SU-DHL-6 (cell line): ENCODE measurements at regions not wholly inside any gene's neighbourhood (a gene's known extent, or its start where the extent isn't known, plus 50 kb on each side); places are given as distances from the start of the nearest gene placed in this dataset.

Experiments
- H2AFZ ChIP-seq: fragments of 200-600 bp; sonication (generic); 2 replicates; pipeline ENCODE4 v1.6.1; 2014; ENCODE audit warnings: low read depth, mild to moderate bottlenecking, moderate library complexity, mixed read lengths, antibody characterized with exemption, low read length; ENCODE audit not compliant: severe bottlenecking
- H3F3A ChIP-seq: fragments of 200-600 bp; shearing (Covaris generic); 2 replicates; pipeline ENCODE4 v1.6.0; 2016; ENCODE audit warnings: antibody characterized with exemption, mild to moderate bottlenecking; ENCODE audit not compliant: insufficient read depth
- H3K27ac ChIP-seq: fragments of 200-600 bp; sonication (generic); 2 replicates; pipeline ENCODE4 v1.5.1; 2016; ENCODE audit warnings: low read depth, mild to moderate bottlenecking, low read length, moderate library complexity, mixed read lengths
- H3K27me3 ChIP-seq: fragments of 200-600 bp; sonication (generic), shearing (Covaris generic); 2 replicates; pipeline ENCODE4 v1.6.0; 2014; ENCODE audit warnings: mild to moderate bottlenecking, low read length
- H3K36me3 ChIP-seq: fragments of 200-600 bp; sonication (generic); 2 replicates; pipeline ENCODE4 v1.6.1; 2014; ENCODE audit warnings: mild to moderate bottlenecking, low read length, mixed read lengths
- H3K4me2 ChIP-seq: fragments of 300-600, 200-600 bp; shearing (Covaris generic), sonication (generic); 2 replicates; pipeline ENCODE4 v1.6.0; 2014; ENCODE audit warnings: low read length, low read depth, mild to moderate bottlenecking; ENCODE audit not compliant: poor library complexity, severe bottlenecking
- H3K4me3 ChIP-seq: fragments of 200-600 bp; sonication (generic); 2 replicates; pipeline ENCODE4 v1.5.1; 2014; ENCODE audit warnings: antibody characterized with exemption, low read length, mild to moderate bottlenecking, mixed read lengths; ENCODE audit not compliant: insufficient read depth, poor library complexity, severe bottlenecking
- H3K79me2 ChIP-seq: fragments of 200-600 bp; sonication (generic); 2 replicates; pipeline ENCODE4 v1.6.1; 2014; ENCODE audit warnings: mild to moderate bottlenecking, low read length, moderate library complexity; ENCODE audit not compliant: insufficient read depth
- H3K9ac ChIP-seq: fragments of 200-600 bp; sonication (generic); 2 replicates; pipeline ENCODE4 v1.7.0; 2014; ENCODE audit warnings: mild to moderate bottlenecking, low read length
- H3K9me2 ChIP-seq: fragments of 200-600 bp; sonication (generic); replicated peaks from 2 replicates; pipeline ENCODE4 v1.6.1; 2014; ENCODE audit warnings: low read length; ENCODE audit not compliant: insufficient read depth
- H3K9me3 ChIP-seq: fragments of 200-600 bp; sonication (generic); 2 replicates; pipeline ENCODE4 v1.6.1; 2014; ENCODE audit warnings: low read length, mixed read lengths; ENCODE audit not compliant: insufficient read depth
- H4K20me1 ChIP-seq: fragments of 200-600 bp; sonication (generic); 2 replicates; pipeline ENCODE4 v1.6.1; 2014; ENCODE audit warnings: low read depth, mild to moderate bottlenecking, antibody characterized with exemption, low read length, moderate library complexity, mixed read lengths
- CTCF ChIP-seq: fragments of 200-600 bp; sonication (generic); IDR thresholded peaks from one replicate; pipeline ENCODE4 v1.5.1; 2017; ENCODE audit warnings: antibody characterized with exemption, mild to moderate bottlenecking, low read length, moderate library complexity; ENCODE audit not compliant: insufficient read depth, poor library complexity, severe bottlenecking
- EZH2phosphoT487 ChIP-seq: fragments of 200-600 bp; sonication (generic), shearing (Covaris generic); conservative IDR thresholded peaks from 2 replicates; pipeline ENCODE4 v1.6.1; 2018; ENCODE audit warnings: mild to moderate bottlenecking, antibody characterized with exemption, low read length, moderate library complexity, mixed read lengths

DNA sequence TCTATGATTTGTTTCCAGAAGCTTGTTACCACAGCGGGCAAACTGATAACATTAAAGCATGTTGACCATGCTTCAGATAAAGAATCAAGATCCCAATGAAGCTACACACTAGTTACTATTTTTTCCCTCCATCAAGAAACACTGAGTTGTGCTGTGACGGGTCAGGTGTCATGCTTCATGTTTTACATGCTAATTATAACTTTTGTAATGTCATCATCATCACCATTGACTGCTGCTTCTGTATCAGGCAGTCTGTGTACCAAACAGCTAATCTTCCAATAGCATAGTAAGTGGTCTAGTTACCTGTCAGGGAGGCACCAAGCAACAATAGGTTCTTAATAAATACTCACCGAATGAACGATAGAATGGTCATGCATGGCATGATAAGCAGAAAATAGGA lies 388.1 kb downstream of the THBS2 start:
- Histone ChIP-seq H3K4me3 (no peak overlapping the region), H3K36me3 (no peaks in the 10 kb centered on the region), H3K9ac (no peak overlapping the region), H3K27me3 (no peaks in the 10 kb centered on the region), H3K79me2 (no peaks in the 10 kb centered on the region), H3K27ac (no peak overlapping the region), H3K9me2 (no peaks in the 10 kb centered on the region), H4K20me1 (no peaks in the 10 kb centered on the region), H2AFZ (no peak overlapping the region), H3K9me3 (no peaks in the 10 kb centered on the region), H3F3A (no peaks in the 10 kb centered on the region), H3K4me2 (no peak overlapping the region)
- TF ChIP-seq EZH2phosphoT487: no peak
- TF ChIP-seq CTCF: no peak

DNA sequence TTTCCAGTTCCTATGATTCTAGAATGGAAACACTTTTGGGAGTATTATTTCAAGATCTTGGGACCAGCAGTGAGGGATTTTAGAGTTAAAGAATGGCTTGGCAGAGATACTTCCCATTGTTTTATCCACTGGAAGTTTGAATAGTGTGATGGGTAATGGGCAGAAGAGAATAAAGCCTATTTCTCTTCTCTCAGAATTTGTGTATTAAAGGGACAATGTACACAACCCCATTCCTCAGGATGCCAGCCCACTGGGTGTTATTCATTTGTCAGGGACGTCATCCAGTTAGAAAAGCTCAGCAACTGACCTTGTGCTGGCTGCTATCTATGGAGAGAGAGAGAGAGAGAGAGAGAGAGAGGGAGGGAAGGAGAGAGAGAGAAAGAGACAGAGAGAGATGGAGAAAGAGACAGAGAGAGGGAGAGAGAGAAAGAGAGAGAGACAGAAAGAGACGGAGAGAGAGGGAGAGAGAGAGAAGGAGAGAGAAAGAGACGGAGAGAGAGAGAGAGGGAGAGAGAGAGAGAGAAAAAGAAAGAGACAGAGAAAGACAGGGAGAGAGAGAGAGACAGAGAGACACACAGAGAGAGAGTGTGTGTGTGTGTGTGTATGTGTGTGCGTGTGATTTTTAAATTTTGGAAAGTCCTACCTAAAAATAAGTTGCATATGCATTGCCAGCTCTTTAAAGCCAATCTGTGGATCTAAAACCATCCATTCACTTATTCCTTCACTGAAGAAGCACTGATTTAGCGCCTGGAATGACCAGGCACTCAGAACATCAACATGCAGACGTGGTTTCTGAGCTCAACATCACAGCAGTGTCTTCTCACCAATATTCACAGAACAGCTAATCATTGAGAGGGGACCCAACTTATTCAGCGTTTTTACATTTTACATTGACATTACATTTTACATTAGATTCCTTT lies 388.8 kb downstream of the THBS2 start:
- no peaks in the 10 kb centered on the region for H3K27me3 ChIP-seq
- no peaks in the 10 kb centered on the region for H4K20me1 ChIP-seq
- H3K4me2 ChIP-seq: no peak overlapping the region
- no peak overlapping the region for H3K27ac ChIP-seq
- H2AFZ ChIP-seq: no peak overlapping the region
- H3K9me3 ChIP-seq: no peaks in the 10 kb centered on the region
- H3K9ac ChIP-seq: no peak overlapping the region
- H3K9me2 ChIP-seq: no peaks in the 10 kb centered on the region
- H3K36me3 ChIP-seq: no peaks in the 10 kb centered on the region
- no peak overlapping the region for H3K4me3 ChIP-seq
- TF ChIP-seq EZH2phosphoT487 (no peak), CTCF (no peak)
- H3F3A ChIP-seq: no peaks in the 10 kb centered on the region
- H3K79me2 ChIP-seq: no peaks in the 10 kb centered on the region

DNA sequence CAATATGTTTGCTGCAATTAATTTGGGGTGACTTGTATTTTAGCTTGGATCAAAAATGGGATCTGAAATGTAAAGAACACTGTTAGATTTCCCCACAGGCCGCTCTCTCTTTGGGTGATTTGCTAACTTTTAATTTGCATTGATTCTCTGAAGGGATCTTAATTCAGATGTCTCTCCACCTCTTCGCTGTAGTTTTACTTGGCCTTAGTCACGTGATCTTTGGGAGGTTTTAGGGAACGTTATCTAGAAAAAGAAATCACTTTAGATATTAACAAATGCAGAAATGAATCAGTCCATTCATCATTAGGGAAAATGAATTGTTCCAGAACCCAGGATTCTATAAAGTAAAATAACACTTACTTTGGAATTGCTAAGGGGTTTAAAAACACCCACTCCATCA lies 390.2 kb downstream of the THBS2 start:
- TF ChIP-seq EZH2phosphoT487 (no peak), CTCF (no peak)
- H3K9ac ChIP-seq: no peak overlapping the region
- H3K9me2 ChIP-seq: no peaks in the 10 kb centered on the region
- no peaks in the 10 kb centered on the region for H3K79me2 ChIP-seq
- H3K27ac ChIP-seq: no peak overlapping the region
- no peaks in the 10 kb centered on the region for H4K20me1 ChIP-seq
- H2AFZ ChIP-seq: no peak overlapping the region
- no peaks in the 10 kb centered on the region for H3K9me3 ChIP-seq
- no peak overlapping the region for H3K4me2 ChIP-seq
- no peaks in the 10 kb centered on the region for H3F3A ChIP-seq
- no peak overlapping the region for H3K4me3 ChIP-seq
- H3K36me3 ChIP-seq: no peaks in the 10 kb centered on the region
- H3K27me3 ChIP-seq: no peaks in the 10 kb centered on the region
